H1 (cell line): ENCODE measurements at regions not wholly inside any gene's neighbourhood (a gene's known extent, or its start where the extent isn't known, plus 50 kb on each side); places are given as distances from the start of the nearest gene placed in this dataset.
A peak's percentile ranks its signal among the peaks of the same experiment; 100 is the strongest.

Source experiments
- CTCF ChIA-PET: fragments of 300-600 bp; sonication (Branson Sonifier 250); formaldehyde crosslinking; loops from one replicate; lab custom pipeline; 2021; ENCODE audit not compliant: partially characterized antibody; lab: Charles Lee
- POLR2A ChIA-PET: fragments of 300-600 bp; sonication (Branson Sonifier 250); formaldehyde crosslinking; loops from one replicate; lab custom pipeline; 2021; ENCODE audit warnings: inconsistent platforms; ENCODE audit not compliant: partially characterized antibody; lab: Charles Lee
- DNase-seq, 2 experiments: peaks; one replicate each; pipeline versions ENCODE4 v3.0.0 to v3.0.0-alpha.2; 2010 to 2022; ENCODE audit warnings: low spot score in 2 of 2, low read depth in 1 of 2, mixed read lengths in 1 of 2
- FAIRE-seq: peaks from 2 replicates; lab custom pipeline; 2011; peaks lifted over from hg19 to GRCh38; lab: Jason Lieb, UNC
- H2AFZ ChIP-seq: 2 replicates; pipeline ENCODE4 v1.8.1; 2012; ENCODE audit warnings: low read length, inconsistent platforms
- H2AK5ac ChIP-seq: 2 replicates; pipeline ENCODE4 v1.6.1; 2013; ENCODE audit warnings: low read depth, low read length
- H2BK120ac ChIP-seq: replicated peaks from 2 replicates; pipeline ENCODE3; 2013; ENCODE audit warnings: low read depth, low read length, inconsistent platforms
- H2BK12ac ChIP-seq: 2 replicates; pipeline ENCODE4 v1.6.1; 2013; ENCODE audit warnings: low read depth, low read length
- H2BK15ac ChIP-seq: 2 replicates; pipeline ENCODE4 v1.6.1; 2013; ENCODE audit warnings: low read length
- H2BK20ac ChIP-seq: 2 replicates; pipeline ENCODE4 v1.6.1; 2013; ENCODE audit warnings: low read length
- H2BK5ac ChIP-seq: 2 replicates; pipeline ENCODE4 v1.6.1; 2013; ENCODE audit warnings: low read depth, low read length
- H3K14ac ChIP-seq: 2 replicates; pipeline ENCODE4 v1.6.1; 2013; ENCODE audit warnings: inconsistent platforms; ENCODE audit not compliant: insufficient read length
- H3K18ac ChIP-seq: 2 replicates; pipeline ENCODE4 v1.6.1; 2013; ENCODE audit warnings: low read length; ENCODE audit errors: extremely low read depth
- H3K23ac ChIP-seq: 2 replicates; pipeline ENCODE4 v1.6.1; 2013; ENCODE audit warnings: inconsistent platforms; ENCODE audit not compliant: insufficient read length
- H3K23me2 ChIP-seq: 2 replicates; pipeline ENCODE4 v1.6.1; 2013; ENCODE audit warnings: low read depth, low read length
- H3K27ac ChIP-seq: 2 replicates; pipeline ENCODE4 v1.6.1; 2011; ENCODE audit warnings: low read depth, low read length, inconsistent platforms
- H3K27me3 ChIP-seq, 4 experiments: replicated peaks in 1 of 4; 1 replicate in 1 of 4; 2 replicates in 3 of 4; pipeline versions ENCODE4 v1.6.1 to v1.8.1; 2011 to 2013; ENCODE audit warnings: low read length in 3 of 4, mild to moderate bottlenecking in 3 of 4, inconsistent platforms in 2 of 4, mixed read lengths in 2 of 4, moderate library complexity in 1 of 4; ENCODE audit not compliant: control insufficient read depth in 3 of 4, insufficient read depth in 3 of 4; ENCODE audit errors: extremely low read depth in 1 of 4
- H3K36me3 ChIP-seq, 4 experiments: 2 replicates each; pipeline versions ENCODE4 v1.6.1 to v1.8.1; 2011 to 2013; ENCODE audit warnings: mild to moderate bottlenecking in 4 of 4, low read length in 3 of 4, moderate library complexity in 2 of 4, control low read depth in 1 of 4, inconsistent platforms in 1 of 4; ENCODE audit not compliant: insufficient read depth in 4 of 4, control insufficient read depth in 2 of 4
- H3K4ac ChIP-seq: replicated peaks from 2 replicates; pipeline ENCODE3; 2013; ENCODE audit warnings: low read length, low read depth, mixed read lengths, inconsistent platforms; ENCODE audit not compliant: insufficient read length
- H3K4me1 ChIP-seq, 4 experiments: replicated peaks in 1 of 4; 1 replicate in 1 of 4; 2 replicates in 3 of 4; pipeline versions ENCODE4 v1.6.1 to v1.8.1; 2011 to 2013; ENCODE audit warnings: low read length in 3 of 4, inconsistent platforms in 2 of 4, mixed read lengths in 1 of 4; ENCODE audit not compliant: insufficient read depth in 4 of 4, control insufficient read depth in 3 of 4
- H3K4me2 ChIP-seq, 2 experiments: 2 replicates each; pipeline versions ENCODE4 v1.6.1 to v1.8.1; 2011 to 2013; ENCODE audit warnings: low read depth in 2 of 2, low read length in 2 of 2, control low read depth in 1 of 2, inconsistent platforms in 1 of 2, mild to moderate bottlenecking in 1 of 2; ENCODE audit not compliant: insufficient read depth in 1 of 2
- H3K4me3 ChIP-seq, 4 experiments: fragments of 200-600, 300-600 bp in 1 of 4; sonication (generic), shearing (Covaris generic), sonication (Bioruptor Twin) in 1 of 4; 2 replicates each; pipeline versions ENCODE4 v1.5.1 to v1.8.1; 2011 to 2016; ENCODE audit warnings: low read length in 4 of 4, low read depth in 3 of 4, control low read depth in 2 of 4, inconsistent platforms in 2 of 4, mild to moderate bottlenecking in 2 of 4, mixed read lengths in 1 of 4, moderate library complexity in 1 of 4; ENCODE audit not compliant: insufficient read depth in 2 of 4; ENCODE audit errors: extremely low read depth in 1 of 4
- H3K56ac ChIP-seq: replicated peaks from 2 replicates; pipeline ENCODE3; 2013; ENCODE audit warnings: low read depth, mild to moderate bottlenecking, mixed read lengths, low read length, inconsistent platforms; ENCODE audit not compliant: insufficient read length
- H3K79me1 ChIP-seq: 2 replicates; pipeline ENCODE4 v1.6.1; 2013; ENCODE audit warnings: low read depth, low read length, control low read depth
- H3K79me2 ChIP-seq, 2 experiments: 2 replicates each; pipeline versions ENCODE4 v1.6.1 to v1.8.1; 2012 to 2013; ENCODE audit warnings: low read length in 2 of 2, mild to moderate bottlenecking in 2 of 2, inconsistent platforms in 1 of 2; ENCODE audit not compliant: insufficient read depth in 2 of 2, control insufficient read depth in 1 of 2
- H3K9ac ChIP-seq, 4 experiments: replicated peaks in 1 of 4; 1 replicate in 1 of 4; 2 replicates in 3 of 4; pipeline versions ENCODE4 v1.6.1 to v1.8.1; 2011 to 2013; ENCODE audit warnings: low read depth in 3 of 4, low read length in 3 of 4, control low read depth in 2 of 4, mild to moderate bottlenecking in 2 of 4, moderate library complexity in 2 of 4, inconsistent platforms in 1 of 4; ENCODE audit errors: extremely low read depth in 1 of 4
- H3K9me3 ChIP-seq, 2 experiments: 2 replicates each; pipeline versions ENCODE4 v1.6.1 to v1.8.1; 2012 to 2013; ENCODE audit warnings: mild to moderate bottlenecking in 2 of 2, moderate library complexity in 2 of 2, control low read depth in 1 of 2, inconsistent platforms in 1 of 2, low read depth in 1 of 2, low read length in 1 of 2, mixed read lengths in 1 of 2; ENCODE audit not compliant: insufficient read depth in 2 of 2
- H4K20me1 ChIP-seq, 2 experiments: replicated peaks in 1 of 2; 2 replicates each; pipeline versions ENCODE3 to v1.8.1; 2011 to 2013; ENCODE audit warnings: inconsistent platforms in 2 of 2, low read length in 2 of 2, mild to moderate bottlenecking in 1 of 2; ENCODE audit not compliant: insufficient read depth in 2 of 2, control insufficient read depth in 1 of 2
- H4K5ac ChIP-seq: 2 replicates; pipeline ENCODE4 v1.6.1; 2013; ENCODE audit warnings: low read length, low read depth, mixed read lengths, inconsistent platforms; ENCODE audit not compliant: insufficient read length
- H4K8ac ChIP-seq: 2 replicates; pipeline ENCODE4 v1.8.0; 2013; ENCODE audit warnings: mild to moderate bottlenecking, moderate library complexity, low read length, inconsistent platforms; ENCODE audit not compliant: insufficient read depth; ENCODE audit errors: extremely low read depth
- H4K91ac ChIP-seq: replicated peaks from 2 replicates; pipeline ENCODE3; 2013; ENCODE audit warnings: low read length, mixed read lengths, inconsistent platforms; ENCODE audit not compliant: insufficient read length
- BACH1 ChIP-seq: IDR thresholded peaks from 2 replicates; pipeline ENCODE4 v1.6.1; 2012; ENCODE audit warnings: low read length, improper control_type of control experiment
- CHD2 ChIP-seq: IDR thresholded peaks from 2 replicates; pipeline ENCODE4 v1.6.1; 2012; ENCODE audit warnings: low read length, improper control_type of control experiment
- EGR1 ChIP-seq: IDR thresholded peaks from 2 replicates; pipeline ENCODE4 v1.6.1; 2011; ENCODE audit warnings: low read depth, low read length, borderline replicate concordance
- GABPA ChIP-seq: IDR thresholded peaks from 2 replicates; pipeline ENCODE4 v1.6.1; 2011; ENCODE audit warnings: mild to moderate bottlenecking, low read length, moderate library complexity, borderline replicate concordance; ENCODE audit not compliant: insufficient read depth
- JUN ChIP-seq: IDR thresholded peaks from 2 replicates; pipeline ENCODE4 v1.6.1; 2011; ENCODE audit warnings: low read depth, mild to moderate bottlenecking, improper control_type of control experiment, low read length
- RFX5 ChIP-seq: IDR thresholded peaks from 2 replicates; pipeline ENCODE4 v1.6.1; 2011; ENCODE audit warnings: low read depth, low read length, improper control_type of control experiment, borderline replicate concordance
- RNF2 ChIP-seq: fragments of 200-900, 300-1000 bp; sonication (generic); IDR thresholded peaks from 2 replicates; pipeline ENCODE4 v1.7.1; 2016; ENCODE audit warnings: borderline replicate concordance, low read depth, mild to moderate bottlenecking, antibody characterized with exemption, low read length; ENCODE audit not compliant: poor library complexity, severe bottlenecking; ENCODE audit errors: missing control alignments
- SIN3A ChIP-seq, 2 experiments: IDR thresholded peaks in 1 of 2; conservative IDR thresholded peaks in 1 of 2; 2 replicates each; pipeline ENCODE4 v1.6.1; 2011 to 2012; ENCODE audit warnings: low read length in 2 of 2, improper control_type of control experiment in 1 of 2, low read depth in 1 of 2, mild to moderate bottlenecking in 1 of 2
- SRF ChIP-seq: IDR thresholded peaks from 2 replicates; pipeline ENCODE4 v1.6.1; 2011; ENCODE audit warnings: mild to moderate bottlenecking, low read depth, low read length, moderate library complexity
- SUZ12 ChIP-seq: fragments of 200-600 bp; sonication (generic); IDR thresholded peaks from 2 replicates; pipeline ENCODE4 v1.6.1; 2012; ENCODE audit warnings: mild to moderate bottlenecking, inconsistent platforms, low read length, moderate library complexity, mixed read lengths
- TBP ChIP-seq: IDR thresholded peaks from 2 replicates; pipeline ENCODE4 v1.6.1; 2011; ENCODE audit warnings: low read depth, low read length, improper control_type of control experiment
- WGBS, 2 experiments: shearing (Covaris generic) in 1 of 2; methylation state at CpG; one replicate each; pipeline versions ENCODE4 v1.1.6 to v1.1.7; 2013 to 2015; ENCODE audit warnings: low lambda C conversion rate in 2 of 2, mixed read lengths in 2 of 2, inconsistent platforms in 1 of 2, low coverage in 1 of 2, missing lambda C conversion rate in 1 of 2; ENCODE audit not compliant: insufficient replicate concordance in 2 of 2, insufficient coverage in 1 of 2, insufficient read length in 1 of 2; ENCODE audit errors: extremely low coverage in 1 of 2, missing lambda C conversion rate in 1 of 2; 5-methylcytosine and 5-hydroxymethylcytosine counted together

DNA sequence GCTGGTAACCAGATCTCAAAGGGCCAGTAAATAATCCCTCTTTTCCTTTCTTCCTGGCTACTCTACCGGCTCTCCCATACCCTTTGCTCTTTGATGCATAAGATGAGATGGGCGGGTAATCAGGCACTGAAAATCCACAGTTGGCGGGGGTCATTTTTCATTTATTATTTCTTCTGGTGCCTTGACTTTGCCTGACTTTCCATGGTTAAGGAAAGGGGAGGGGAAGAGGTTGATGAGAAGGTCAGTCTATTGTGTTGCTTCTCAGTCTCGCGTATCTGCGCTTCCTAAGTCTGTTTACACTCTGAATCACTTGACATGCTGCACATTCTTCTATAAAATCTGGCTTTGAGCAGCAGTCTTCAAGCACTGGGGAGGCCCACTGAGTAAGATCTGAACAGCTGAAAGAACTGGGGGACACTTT, 121.1 kb upstream of the HDGFL1 start:
- FAIRE-seq (no peak), DNase-seq (no peak)
- ChIA-PET CTCF (no interaction called here), POLR2A (no interaction called here)
- no peak overlapping the region for H2BK20ac ChIP-seq
- no peak overlapping the region for H2BK12ac ChIP-seq
- no peak overlapping the region for H3K23ac ChIP-seq
- H3K79me1 ChIP-seq, result no peaks in the 10 kb centered on the region
- H3K4me2 ChIP-seq, result no peak overlapping the region
- H4K20me1 ChIP-seq, result no peaks in the 10 kb centered on the region
- no peak overlapping the region for H3K56ac ChIP-seq
- no peak overlapping the region for H4K91ac ChIP-seq
- H3K18ac ChIP-seq, result no peak overlapping the region
- no peak overlapping the region for H2AK5ac ChIP-seq
- H3K23me2 ChIP-seq, result no peaks in the 10 kb centered on the region
- H3K14ac ChIP-seq, result no peak overlapping the region
- no peaks in the 10 kb centered on the region for H3K79me2 ChIP-seq
- H2BK15ac ChIP-seq, result no peak overlapping the region
- H2BK120ac ChIP-seq, result no peak overlapping the region
- H3K27me3 ChIP-seq, result no peaks in the 10 kb centered on the region
- no peak overlapping the region for H3K4ac ChIP-seq
- peaks cover 0 to 7% (median 0%) of the 10 kb centered on the region in 4 experiments; a peak in 1 of 7 replicates for H3K4me1 ChIP-seq
- TF ChIP-seq CHD2, result no peak
- TF ChIP-seq RNF2, result no peak
- TF ChIP-seq RFX5, result no peak
- TF ChIP-seq SIN3A (conservative IDR thresholded peaks at IDR 0.05 in 1 of 2, IDR thresholded peaks at IDR 0.05 in 1 of 2; ENCODE audit: low read depth in 1 of 2, low read length in 2 of 2), result no peak
- TF ChIP-seq SUZ12, result no peak
- TF ChIP-seq GABPA, result no peak
- TF ChIP-seq BACH1, result no peak
- TF ChIP-seq JUN, result no peak
- no peak for TF ChIP-seq TBP
- TF ChIP-seq EGR1, result no peak
- no peak for TF ChIP-seq SRF
- no peak overlapping the region for H4K5ac ChIP-seq
- no peaks in the 10 kb centered on the region for H3K9me3 ChIP-seq
- H3K9ac ChIP-seq, result no peak overlapping the region
- H3K27ac ChIP-seq, result no peak overlapping the region
- no peak overlapping the region for H4K8ac ChIP-seq
- no peaks in the 10 kb centered on the region for H3K36me3 ChIP-seq
- WGBS, 2 experiments, result 91% methylated on average over 6 of the region's 6 CpGs; no CpG with 5 or more reads in 1 of the 2 experiments
- H3K4me3 ChIP-seq, result no peak overlapping the region
- peak overlapping the region; percentile 67; the same call in 1 of the 2 replicates for H2AFZ ChIP-seq
- no peak overlapping the region for H2BK5ac ChIP-seq
